HFF-Myc (cell line): ENCODE measurements at regions not wholly inside any gene's neighbourhood (a gene's known extent, or its start where the extent isn't known, plus 50 kb on each side); places are given as distances from the start of the nearest gene placed in this dataset.
"Not testable (repeated sequence)": the region's sequence is repeated elsewhere in the genome, so short reads cannot be mapped to it uniquely, and the experiment has no call there.

Experiments used
- DNase-seq: peaks from one replicate; pipeline ENCODE4 v3.0.0-alpha.2; 2011; ENCODE audit warnings: low read depth; ENCODE audit errors: extremely low read depth
- H3K4me3 ChIP-seq: replicated peaks from 2 replicates; pipeline ENCODE4 v1.5.1; 2011; ENCODE audit warnings: low read depth, mild to moderate bottlenecking, control low read depth, low read length
- CTCF ChIP-seq: IDR thresholded peaks from 2 replicates; pipeline ENCODE4 v1.5.1; 2012; ENCODE audit warnings: mild to moderate bottlenecking, low read depth, low read length, control low read depth; ENCODE audit errors: missing control alignments

GRCh38 chr1:101408212-101409042 lies 171.6 kb downstream of the S1PR1 start:
- DNase-seq, result no peak
- no peak for TF ChIP-seq CTCF
- H3K4me3 ChIP-seq, result no peak overlapping the region

GRCh38 chr1:101409102-101409501 lies 172.3 kb downstream of the S1PR1 start:
- TF ChIP-seq CTCF, result no peak
- DNase-seq, result no peak
- H3K4me3 ChIP-seq, result no peak overlapping the region

DNA sequence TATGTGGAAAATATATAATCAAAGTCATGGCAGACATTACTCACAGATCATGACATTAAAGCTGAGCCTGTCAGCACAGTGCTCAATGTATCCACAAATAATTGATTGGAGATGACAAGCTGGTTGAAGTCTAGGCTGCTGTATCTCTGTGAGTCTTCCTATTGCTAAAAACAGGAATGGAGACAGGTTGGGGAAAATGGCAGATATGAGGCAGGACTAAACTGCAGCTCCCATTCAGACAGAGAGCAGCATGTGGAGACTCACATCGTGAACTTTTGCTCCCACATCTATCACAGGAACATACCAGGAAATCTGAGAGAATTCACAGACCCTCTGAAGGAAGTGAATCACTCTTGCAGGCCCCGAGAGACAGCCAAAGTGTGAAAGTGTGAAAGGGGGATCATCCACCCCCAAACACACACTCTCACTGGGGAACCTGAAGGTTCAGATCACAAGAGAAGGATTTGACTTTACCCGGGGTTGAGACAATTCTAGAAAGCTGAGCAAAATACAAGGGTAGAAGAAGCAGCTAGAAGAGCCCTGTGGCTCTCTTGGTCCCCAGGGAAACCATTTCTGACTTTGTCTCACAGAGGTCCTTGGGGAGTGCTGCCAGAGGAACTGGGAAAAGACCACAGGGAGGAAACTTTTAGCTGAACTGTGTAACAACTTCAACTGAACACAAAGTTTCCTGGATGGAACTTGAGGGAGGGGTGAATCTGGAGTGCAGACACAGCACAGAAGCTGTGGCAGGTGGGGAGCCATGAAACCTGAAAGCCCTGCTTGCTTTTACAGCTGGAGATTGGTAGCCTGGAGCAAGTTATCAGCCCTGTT lies 173.4 kb downstream of the S1PR1 start:
- DNase-seq, result no peak
- no peak overlapping the region for H3K4me3 ChIP-seq
- no peak for TF ChIP-seq CTCF

DNA sequence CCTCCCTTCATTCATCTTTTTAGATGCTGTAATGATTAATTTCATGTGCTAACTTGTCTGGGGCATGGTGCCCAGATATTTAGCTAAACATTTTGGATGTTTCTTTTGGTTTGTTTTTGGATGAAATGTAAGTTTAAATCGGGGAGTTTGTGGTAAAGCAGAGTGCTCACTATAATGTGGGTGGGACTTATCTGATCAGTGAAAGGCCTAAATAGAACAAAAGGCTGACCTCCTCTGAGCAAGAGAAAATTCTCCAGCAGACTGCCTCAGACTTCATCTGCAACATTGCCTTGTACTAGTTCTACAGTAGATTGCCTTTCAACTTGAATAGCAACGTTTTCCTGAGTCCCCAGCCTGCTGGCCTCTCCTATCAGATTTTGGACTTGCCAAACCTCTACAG lies 183.6 kb downstream of the S1PR1 start:
- no peak for TF ChIP-seq CTCF
- DNase-seq, result no peak
- H3K4me3 ChIP-seq, result no peak overlapping the region

DNA sequence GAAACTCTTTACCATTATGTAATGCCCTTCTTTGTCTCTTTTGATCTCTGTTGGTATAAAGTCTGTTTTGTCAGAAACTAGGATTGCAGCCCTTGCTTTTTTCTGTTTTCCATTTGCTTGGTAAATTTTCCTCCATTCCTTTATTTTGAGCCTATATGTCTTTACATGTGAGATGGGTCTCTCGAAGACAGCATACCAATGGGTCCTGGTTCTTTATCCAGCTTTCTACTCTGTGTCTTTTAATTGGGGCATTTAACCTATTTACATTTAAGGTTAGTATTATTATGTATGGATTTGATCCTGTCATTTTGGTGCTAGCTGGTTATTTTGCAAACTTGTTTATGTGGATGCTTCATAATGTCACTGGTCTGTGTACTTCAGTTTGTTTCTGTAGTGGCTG lies 191.3 kb downstream of the S1PR1 start:
- not testable (repeated sequence) for H3K4me3 ChIP-seq, DNase-seq

DNA sequence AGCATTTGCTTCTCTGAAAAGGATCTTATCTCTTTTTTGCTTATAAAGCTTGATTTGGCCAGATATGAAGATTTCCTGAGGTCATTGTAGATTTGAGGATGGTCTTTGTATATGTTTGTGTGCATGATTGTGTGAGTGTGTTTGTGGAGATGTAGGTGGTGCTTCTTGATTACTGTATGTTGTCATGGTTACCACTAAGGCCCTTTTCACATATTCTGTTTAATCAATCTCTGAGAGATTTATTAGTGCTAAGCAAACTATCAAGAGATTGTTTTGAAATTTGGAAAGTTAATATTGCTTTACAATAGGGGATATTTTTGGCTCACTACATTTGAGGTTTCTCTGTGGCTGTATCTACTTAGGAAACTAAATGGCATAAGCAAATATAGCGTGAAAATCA lies 191.7 kb downstream of the S1PR1 start:
- TF ChIP-seq CTCF, result no peak
- no peak for DNase-seq
- no peak overlapping the region for H3K4me3 ChIP-seq

DNA sequence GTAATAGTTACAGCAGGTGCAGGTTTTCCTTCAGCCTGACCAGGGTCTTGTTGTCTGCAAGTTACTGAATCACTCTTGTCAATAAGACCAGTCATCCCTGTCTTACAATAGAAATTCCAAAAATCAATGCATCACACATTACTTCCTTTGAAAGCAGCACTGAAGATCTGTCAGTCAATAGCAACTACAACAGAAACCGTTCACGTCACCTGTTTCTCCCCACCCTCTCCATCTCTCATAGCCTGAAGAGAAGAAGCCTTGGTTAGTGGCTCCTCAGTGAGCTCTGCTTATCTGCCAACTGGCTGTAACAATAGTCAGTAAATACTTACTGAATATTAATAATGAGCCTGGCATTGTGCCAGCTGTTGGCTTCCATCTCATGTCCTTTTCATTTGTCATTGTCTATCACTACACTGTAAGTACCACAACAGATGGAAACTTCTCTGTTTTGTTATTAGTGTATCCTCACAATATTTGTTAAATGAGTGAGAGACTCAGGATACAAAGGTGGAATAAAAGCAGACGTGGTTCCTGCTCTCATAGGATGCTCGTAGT lies 195.2 kb downstream of the S1PR1 start:
- no peak overlapping the region for H3K4me3 ChIP-seq
- DNase-seq, result no peak
- no peak for TF ChIP-seq CTCF
